HEK293 (cell line): ENCODE measurements at regions not wholly inside any gene's neighbourhood (a gene's known extent, or its start where the extent isn't known, plus 50 kb on each side); places are given as distances from the start of the nearest gene placed in this dataset.
"Not testable (repeated sequence)": the region's sequence is repeated elsewhere in the genome, so short reads cannot be mapped to it uniquely, and the experiment has no call there.

Source experiments
- KLF1 ChIP-seq: fragments of 450-650 bp; formaldehyde crosslinking; IDR thresholded peaks from 2 replicates; pipeline ENCODE4 v1.5.1; 2016; ENCODE audit warnings: missing biosample characterization, missing genetic modification characterization
- MYNN ChIP-seq: fragments of 450-650 bp; formaldehyde crosslinking; IDR thresholded peaks from 2 replicates; pipeline ENCODE4 v1.5.1; 2016; ENCODE audit warnings: missing biosample characterization, missing genetic modification characterization, borderline replicate concordance
- ZFHX2 ChIP-seq: fragments of 450-650 bp; formaldehyde crosslinking; conservative IDR thresholded peaks from 2 replicates; pipeline ENCODE4 v1.5.1; 2016; ENCODE audit warnings: missing biosample characterization, missing genetic modification characterization
- ZNF114 ChIP-seq: fragments of 450-650 bp; formaldehyde crosslinking; IDR thresholded peaks from 2 replicates; pipeline ENCODE4 v1.5.0; 2017; ENCODE audit warnings: missing biosample characterization, missing genetic modification characterization
- ZNF561 ChIP-seq: fragments of 450-650 bp; IDR thresholded peaks from 2 replicates; pipeline ENCODE4 v1.5.1; 2018; ENCODE audit warnings: missing biosample characterization, missing genetic modification characterization, borderline replicate concordance
- ZNF785 ChIP-seq: fragments of 450-650 bp; formaldehyde crosslinking; IDR thresholded peaks from 2 replicates; pipeline ENCODE4 v1.5.1; 2016; ENCODE audit warnings: missing biosample characterization, missing genetic modification characterization
- TF ChIP-seq, protein P1 (sequence below): fragments of 450-650 bp; formaldehyde crosslinking; IDR thresholded peaks from 2 replicates; pipeline ENCODE4 v1.5.1; 2017; ENCODE audit warnings: missing biosample characterization, missing genetic modification characterization

DNA sequence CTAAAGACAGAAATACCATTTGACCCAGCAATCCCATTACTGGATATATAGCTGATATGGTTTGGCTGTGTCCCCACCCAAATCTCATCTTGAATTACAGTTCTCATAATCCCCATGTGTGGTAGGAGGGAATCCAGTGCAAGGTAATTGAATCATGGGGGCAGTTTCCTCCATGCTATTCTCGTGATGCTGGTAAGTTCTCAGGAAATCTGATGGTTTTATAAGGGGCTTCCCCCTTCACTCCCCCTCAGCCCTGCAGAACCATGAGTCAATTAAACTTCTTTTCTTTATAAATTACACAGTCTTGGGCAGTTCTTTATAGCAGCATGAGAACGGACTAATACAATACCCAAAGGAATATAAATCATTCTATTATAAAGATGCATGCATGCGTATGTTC is 184.6 kb upstream of the NR3C1 start:
- TF ChIP-seq ZNF114 (tag by site-specific recombination); MYNN (tag by site-specific recombination); ZNF785; ZNF561 (tag by site-specific recombination); ZFHX2; KLF1 (tag by site-specific recombination): not testable (repeated sequence)
- TF ChIP-seq, protein P1, sequence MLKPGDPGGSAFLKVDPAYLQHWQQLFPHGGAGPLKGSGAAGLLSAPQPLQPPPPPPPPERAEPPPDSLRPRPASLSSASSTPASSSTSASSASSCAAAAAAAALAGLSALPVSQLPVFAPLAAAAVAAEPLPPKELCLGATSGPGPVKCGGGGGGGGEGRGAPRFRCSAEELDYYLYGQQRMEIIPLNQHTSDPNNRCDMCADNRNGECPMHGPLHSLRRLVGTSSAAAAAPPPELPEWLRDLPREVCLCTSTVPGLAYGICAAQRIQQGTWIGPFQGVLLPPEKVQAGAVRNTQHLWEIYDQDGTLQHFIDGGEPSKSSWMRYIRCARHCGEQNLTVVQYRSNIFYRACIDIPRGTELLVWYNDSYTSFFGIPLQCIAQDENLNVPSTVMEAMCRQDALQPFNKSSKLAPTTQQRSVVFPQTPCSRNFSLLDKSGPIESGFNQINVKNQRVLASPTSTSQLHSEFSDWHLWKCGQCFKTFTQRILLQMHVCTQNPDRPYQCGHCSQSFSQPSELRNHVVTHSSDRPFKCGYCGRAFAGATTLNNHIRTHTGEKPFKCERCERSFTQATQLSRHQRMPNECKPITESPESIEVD (tag by site-specific recombination): not testable (repeated sequence)
